SU-DHL-6 (cell line): ENCODE measurements at regions not wholly inside any gene's neighbourhood (a gene's known extent, or its start where the extent isn't known, plus 50 kb on each side); places are given as distances from the start of the nearest gene placed in this dataset.

Source experiments
- H2AFZ ChIP-seq: fragments of 200-600 bp; sonication (generic); 2 replicates; pipeline ENCODE4 v1.6.1; 2014; ENCODE audit warnings: low read depth, mild to moderate bottlenecking, moderate library complexity, mixed read lengths, antibody characterized with exemption, low read length; ENCODE audit not compliant: severe bottlenecking
- H3F3A ChIP-seq: fragments of 200-600 bp; shearing (Covaris generic); 2 replicates; pipeline ENCODE4 v1.6.0; 2016; ENCODE audit warnings: antibody characterized with exemption, mild to moderate bottlenecking; ENCODE audit not compliant: insufficient read depth
- H3K27ac ChIP-seq: fragments of 200-600 bp; sonication (generic); 2 replicates; pipeline ENCODE4 v1.5.1; 2016; ENCODE audit warnings: low read depth, mild to moderate bottlenecking, low read length, moderate library complexity, mixed read lengths
- H3K27me3 ChIP-seq: fragments of 200-600 bp; sonication (generic), shearing (Covaris generic); 2 replicates; pipeline ENCODE4 v1.6.0; 2014; ENCODE audit warnings: mild to moderate bottlenecking, low read length
- H3K36me3 ChIP-seq: fragments of 200-600 bp; sonication (generic); 2 replicates; pipeline ENCODE4 v1.6.1; 2014; ENCODE audit warnings: mild to moderate bottlenecking, low read length, mixed read lengths
- H3K4me2 ChIP-seq: fragments of 300-600, 200-600 bp; shearing (Covaris generic), sonication (generic); 2 replicates; pipeline ENCODE4 v1.6.0; 2014; ENCODE audit warnings: low read length, low read depth, mild to moderate bottlenecking; ENCODE audit not compliant: poor library complexity, severe bottlenecking
- H3K4me3 ChIP-seq: fragments of 200-600 bp; sonication (generic); 2 replicates; pipeline ENCODE4 v1.5.1; 2014; ENCODE audit warnings: antibody characterized with exemption, low read length, mild to moderate bottlenecking, mixed read lengths; ENCODE audit not compliant: insufficient read depth, poor library complexity, severe bottlenecking
- H3K79me2 ChIP-seq: fragments of 200-600 bp; sonication (generic); 2 replicates; pipeline ENCODE4 v1.6.1; 2014; ENCODE audit warnings: mild to moderate bottlenecking, low read length, moderate library complexity; ENCODE audit not compliant: insufficient read depth
- H3K9ac ChIP-seq: fragments of 200-600 bp; sonication (generic); 2 replicates; pipeline ENCODE4 v1.7.0; 2014; ENCODE audit warnings: mild to moderate bottlenecking, low read length
- H3K9me2 ChIP-seq: fragments of 200-600 bp; sonication (generic); replicated peaks from 2 replicates; pipeline ENCODE4 v1.6.1; 2014; ENCODE audit warnings: low read length; ENCODE audit not compliant: insufficient read depth
- H3K9me3 ChIP-seq: fragments of 200-600 bp; sonication (generic); 2 replicates; pipeline ENCODE4 v1.6.1; 2014; ENCODE audit warnings: low read length, mixed read lengths; ENCODE audit not compliant: insufficient read depth
- H4K20me1 ChIP-seq: fragments of 200-600 bp; sonication (generic); 2 replicates; pipeline ENCODE4 v1.6.1; 2014; ENCODE audit warnings: low read depth, mild to moderate bottlenecking, antibody characterized with exemption, low read length, moderate library complexity, mixed read lengths
- EZH2phosphoT487 ChIP-seq: fragments of 200-600 bp; sonication (generic), shearing (Covaris generic); conservative IDR thresholded peaks from 2 replicates; pipeline ENCODE4 v1.6.1; 2018; ENCODE audit warnings: mild to moderate bottlenecking, antibody characterized with exemption, low read length, moderate library complexity, mixed read lengths
- TF ChIP-seq, protein P1 (sequence below): fragments of 200-600 bp; sonication (generic); IDR thresholded peaks from one replicate; pipeline ENCODE4 v1.5.1; 2017; ENCODE audit warnings: antibody characterized with exemption, mild to moderate bottlenecking, low read length, moderate library complexity; ENCODE audit not compliant: insufficient read depth, poor library complexity, severe bottlenecking

GRCh38 chr3:59430341-59430740 is 380.5 kb upstream of the CFAP20DC start:
- no peaks in the 10 kb centered on the region for H3K36me3 ChIP-seq
- no peak overlapping the region for H3K27ac ChIP-seq
- H3K79me2 ChIP-seq, result no peaks in the 10 kb centered on the region
- H3K4me2 ChIP-seq, result no peak overlapping the region
- H4K20me1 ChIP-seq, result no peaks in the 10 kb centered on the region
- no peak overlapping the region for H2AFZ ChIP-seq
- H3F3A ChIP-seq, result no peaks in the 10 kb centered on the region
- H3K27me3 ChIP-seq, result no peaks in the 10 kb centered on the region
- no peak overlapping the region for H3K9ac ChIP-seq
- H3K9me2 ChIP-seq, result no peaks in the 10 kb centered on the region
- no peak overlapping the region for H3K4me3 ChIP-seq
- TF ChIP-seq, protein P1, sequence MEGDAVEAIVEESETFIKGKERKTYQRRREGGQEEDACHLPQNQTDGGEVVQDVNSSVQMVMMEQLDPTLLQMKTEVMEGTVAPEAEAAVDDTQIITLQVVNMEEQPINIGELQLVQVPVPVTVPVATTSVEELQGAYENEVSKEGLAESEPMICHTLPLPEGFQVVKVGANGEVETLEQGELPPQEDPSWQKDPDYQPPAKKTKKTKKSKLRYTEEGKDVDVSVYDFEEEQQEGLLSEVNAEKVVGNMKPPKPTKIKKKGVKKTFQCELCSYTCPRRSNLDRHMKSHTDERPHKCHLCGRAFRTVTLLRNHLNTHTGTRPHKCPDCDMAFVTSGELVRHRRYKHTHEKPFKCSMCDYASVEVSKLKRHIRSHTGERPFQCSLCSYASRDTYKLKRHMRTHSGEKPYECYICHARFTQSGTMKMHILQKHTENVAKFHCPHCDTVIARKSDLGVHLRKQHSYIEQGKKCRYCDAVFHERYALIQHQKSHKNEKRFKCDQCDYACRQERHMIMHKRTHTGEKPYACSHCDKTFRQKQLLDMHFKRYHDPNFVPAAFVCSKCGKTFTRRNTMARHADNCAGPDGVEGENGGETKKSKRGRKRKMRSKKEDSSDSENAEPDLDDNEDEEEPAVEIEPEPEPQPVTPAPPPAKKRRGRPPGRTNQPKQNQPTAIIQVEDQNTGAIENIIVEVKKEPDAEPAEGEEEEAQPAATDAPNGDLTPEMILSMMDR, result no peak
- no peak for TF ChIP-seq EZH2phosphoT487
- H3K9me3 ChIP-seq, result no peaks in the 10 kb centered on the region; the same call in 1 of the 2 replicates

DNA sequence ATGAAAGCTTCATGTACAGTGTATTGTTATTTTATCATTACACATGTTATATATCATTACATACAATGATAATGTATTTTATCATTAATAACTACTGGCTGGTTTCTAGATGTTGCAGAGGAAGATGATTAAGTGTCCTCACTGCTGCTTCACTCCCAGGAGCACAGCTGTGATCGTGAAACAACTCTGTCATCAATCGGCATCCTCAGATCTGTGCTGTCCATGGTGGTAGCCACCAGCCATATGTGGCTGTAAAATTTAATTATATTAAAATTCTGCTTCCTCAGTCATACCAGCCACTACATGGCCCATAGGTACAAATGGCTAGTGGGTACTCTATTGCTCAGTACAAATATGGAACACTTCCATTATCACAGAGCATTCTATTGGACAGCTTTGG is 379.4 kb upstream of the CFAP20DC start:
- Histone ChIP-seq H3K4me3 (no peak overlapping the region), H2AFZ (no peak overlapping the region), H3K4me2 (no peak overlapping the region), H4K20me1 (no peaks in the 10 kb centered on the region), H3K27ac (no peak overlapping the region), H3K9ac (no peak overlapping the region), H3K9me2 (no peaks in the 10 kb centered on the region), H3K36me3 (no peaks in the 10 kb centered on the region), H3K27me3 (no peaks in the 10 kb centered on the region), H3F3A (no peaks in the 10 kb centered on the region), H3K79me2 (no peaks in the 10 kb centered on the region), H3K9me3 (no peaks in the 10 kb centered on the region; the same call in 1 of the 2 replicates)
- no peak for TF ChIP-seq EZH2phosphoT487
- TF ChIP-seq, protein P1, result no peak

- H3K4me3 ChIP-seq, result no peak overlapping the region
- H3K79me2 ChIP-seq, result no peaks in the 10 kb centered on the region
- H3K9me3 ChIP-seq, result no peaks in the 10 kb centered on the region
- H3K27ac ChIP-seq, result no peak overlapping the region
- H3K27me3 ChIP-seq, result no peaks in the 10 kb centered on the region
- H4K20me1 ChIP-seq, result no peaks in the 10 kb centered on the region
- no peak for TF ChIP-seq EZH2phosphoT487
- TF ChIP-seq, protein P1, result no peak
- H3K4me2 ChIP-seq, result no peak overlapping the region
- H2AFZ ChIP-seq, result no peak overlapping the region
- no peaks in the 10 kb centered on the region for H3K36me3 ChIP-seq
- H3F3A ChIP-seq, result no peaks in the 10 kb centered on the region
- no peaks in the 10 kb centered on the region for H3K9me2 ChIP-seq
- no peak overlapping the region for H3K9ac ChIP-seq
Observed at GRCh38 chr3:59426821-59427565, 377.2 kb upstream of the CFAP20DC start.
